T47D (cell line): ENCODE measurements at regions not wholly inside any gene's neighbourhood (a gene's known extent, or its start where the extent isn't known, plus 50 kb on each side); places are given as distances from the start of the nearest gene placed in this dataset.

Source experiments
- DNase-seq, 2 experiments: peaks; one replicate each; pipeline versions ENCODE4 v3.0.0 to v3.0.0-alpha.2; 2011 to 2012; ENCODE audit warnings: low read depth in 1 of 2, low spot score in 1 of 2
- JUND ChIP-seq: IDR thresholded peaks from 2 replicates; pipeline ENCODE4 v1.6.1; 2012; ENCODE audit warnings: low read depth
- in situ Hi-C: cut with HindIII; loops from 2 replicates; pipeline ENCODE4 v1.10.0; 2016; ENCODE audit warnings: low sequenced_read_pairs, low pct_unique_long_range_greater_than_20kb

- in situ Hi-C loops: no loop called here
- TF ChIP-seq JUND: no peak
- no peak for DNase-seq
These were observed 51.3 kb downstream of the KRTAP19-8 start for GRCh38 chr21:30986965-30987364.

GRCh38 chr21:30984889-30985288, 53.4 kb downstream of the KRTAP19-8 start:
- DNase-seq: peak in 1 of 2 experiments; percentile 36
- in situ Hi-C loops: no loop called here
- TF ChIP-seq JUND: no peak

- in situ Hi-C loops: no loop called here
- TF ChIP-seq JUND: no peak
- no peak for DNase-seq
These were observed 56.9 kb downstream of the KRTAP19-8 start for GRCh38 chr21:30981403-30981802.

- in situ Hi-C loops: no loop called here
- DNase-seq: no peak
These were observed 59.2 kb downstream of the KRTAP19-8 start for GRCh38 chr21:30979054-30979453.

GRCh38 chr21:30964283-30964682, 74.0 kb downstream of the KRTAP19-8 start:
- in situ Hi-C loops: no loop called here

More at GRCh38 chr21:30979054-30979453, 59.2 kb downstream of the KRTAP19-8 start:
- no peak for TF ChIP-seq JUND

DNA sequence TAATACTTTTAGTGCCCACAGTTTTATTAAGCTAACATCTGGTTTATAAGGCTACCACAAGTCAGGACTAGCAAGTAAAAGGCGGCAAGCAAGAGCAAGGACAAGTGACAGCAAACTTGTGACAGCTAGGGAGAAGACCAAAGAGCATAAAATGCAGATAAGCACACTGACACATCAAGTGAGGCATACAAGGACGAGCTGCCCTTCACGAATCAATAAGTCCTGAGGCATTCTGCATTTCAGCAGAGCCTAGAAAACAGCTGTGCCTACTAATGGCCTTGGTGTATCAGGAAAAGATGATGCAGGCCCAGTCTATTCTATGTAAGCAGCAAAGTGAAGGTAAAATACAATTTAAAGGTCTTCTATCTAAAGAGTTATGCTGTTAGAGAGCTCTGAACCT, 74.8 kb downstream of the KRTAP19-8 start:
- DNase-seq: no peak
- no peak for TF ChIP-seq JUND
- in situ Hi-C loops: no loop called here

More at GRCh38 chr21:30964283-30964682, 74.0 kb downstream of the KRTAP19-8 start:
- no peak for DNase-seq
- no peak for TF ChIP-seq JUND

DNA sequence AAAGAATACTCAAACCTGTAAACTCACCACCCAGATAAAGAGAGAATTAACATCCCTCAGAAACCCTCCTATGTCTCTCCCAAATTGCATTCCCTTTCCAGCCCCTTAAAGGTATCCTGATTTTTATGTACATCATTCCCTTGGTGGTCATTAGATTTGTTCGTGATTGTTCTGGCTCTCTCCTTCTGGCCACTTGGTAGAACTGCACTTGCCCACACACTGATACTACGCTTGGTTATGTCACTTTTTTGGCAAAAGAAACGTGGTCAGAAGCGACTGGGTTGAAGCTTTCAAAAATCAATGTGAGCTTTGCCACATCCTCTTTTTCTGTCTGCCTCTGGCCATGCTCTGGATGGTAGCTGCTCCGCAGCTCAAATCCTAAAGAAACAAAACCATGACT, 76.3 kb downstream of the KRTAP19-8 start:
- peak in 1 of 2 experiments; percentile 8 for DNase-seq
- in situ Hi-C loops: no loop called here
- no peak for TF ChIP-seq JUND

- in situ Hi-C loops: no loop called here
- no peak for DNase-seq
- no peak for TF ChIP-seq JUND
These were observed 77.4 kb upstream of the KRTAP11-1 start for GRCh38 chr21:30958741-30959140.

- no peak for TF ChIP-seq JUND
- in situ Hi-C loops: no loop called here
- no peak for DNase-seq
These were observed 75.6 kb upstream of the KRTAP11-1 start for GRCh38 chr21:30957010-30957409.

DNA sequence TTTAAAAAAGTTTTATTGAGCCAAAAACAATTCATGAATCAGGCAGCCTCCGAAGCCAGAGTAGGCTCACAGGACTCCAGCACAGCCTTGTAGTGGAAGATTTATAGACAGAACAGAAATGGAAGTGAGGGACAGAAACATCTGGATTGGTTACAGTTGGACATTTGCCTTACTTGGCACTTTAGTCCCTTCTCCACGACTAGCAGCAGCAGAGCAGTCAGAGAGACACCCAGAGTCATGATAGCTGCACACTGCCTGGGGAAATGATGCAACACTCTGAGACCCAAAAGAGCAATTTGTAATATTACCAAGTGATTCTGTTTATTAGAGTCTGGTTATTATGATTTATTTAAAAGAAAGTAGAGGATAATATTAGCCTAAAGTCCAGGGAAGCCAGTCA, 72.2 kb upstream of the KRTAP11-1 start:
- DNase-seq: no peak
- no peak for TF ChIP-seq JUND
- in situ Hi-C loops: no loop called here

DNA sequence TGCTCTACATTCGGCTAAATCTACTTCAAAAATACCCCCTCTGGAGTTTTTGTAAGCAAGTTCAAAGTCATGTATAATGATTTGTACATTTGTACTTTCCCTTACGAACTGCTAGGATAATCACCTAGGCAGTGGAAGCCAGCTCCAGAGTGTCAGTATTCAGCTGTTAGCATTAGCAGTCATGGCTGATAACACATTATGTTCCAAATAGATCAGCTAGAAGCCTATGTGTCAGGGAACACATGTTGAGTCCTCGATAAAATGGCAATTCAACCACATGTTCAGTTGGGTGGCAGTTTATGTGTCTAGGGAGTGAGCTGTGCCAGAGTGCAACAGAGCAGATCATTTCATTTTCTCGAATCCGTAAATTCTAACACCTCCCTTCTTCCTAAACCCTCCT, 65.8 kb upstream of the KRTAP11-1 start:
- in situ Hi-C loops: no loop called here
- TF ChIP-seq JUND: no peak
- no peak for DNase-seq

- in situ Hi-C loops: no loop called here
- no peak for DNase-seq
- TF ChIP-seq JUND: no peak
These were observed 62.5 kb upstream of the KRTAP11-1 start for GRCh38 chr21:30943920-30944319.

DNA sequence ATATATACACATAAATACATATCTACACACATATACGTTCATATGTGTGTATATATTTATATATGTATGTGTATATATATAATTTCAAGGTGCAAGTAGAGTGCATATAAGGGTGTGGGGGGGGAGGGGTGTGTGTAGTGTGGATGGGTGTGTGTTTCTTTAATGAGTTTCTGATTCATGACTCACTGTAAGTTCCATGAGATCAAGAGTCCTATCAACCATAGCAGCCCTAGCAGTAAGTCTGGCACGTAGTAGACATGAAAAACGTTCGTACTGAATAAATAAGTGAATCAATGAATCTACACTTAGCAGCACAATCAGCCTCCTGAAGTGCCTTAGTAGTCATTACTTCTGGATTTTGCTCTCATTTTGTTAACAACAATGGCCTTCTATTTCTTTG, 61.9 kb upstream of the KRTAP11-1 start:
- no peak for TF ChIP-seq JUND
- DNase-seq: no peak
- in situ Hi-C loops: no loop called here

GRCh38 chr21:30942192-30942591, 60.8 kb upstream of the KRTAP11-1 start:
- TF ChIP-seq JUND: no peak
- DNase-seq: no peak
- in situ Hi-C loops: no loop called here
